GM23338 (cell line): ENCODE measurements at regions not wholly inside any gene's neighbourhood (a gene's known extent, or its start where the extent isn't known, plus 50 kb on each side); places are given as distances from the start of the nearest gene placed in this dataset.

Experiments
- CREB1 ChIP-seq: fragments of 250-450 bp; sonication (Bioruptor Pico); IDR thresholded peaks from 2 replicates; pipeline ENCODE4 v1.5.0; 2020; ENCODE audit warnings: low read depth, mild to moderate bottlenecking, moderate library complexity
- CTCF ChIP-seq, 2 experiments: fragments of 200-600 bp in 1 of 2; sonication (generic) in 1 of 2; conservative IDR thresholded peaks; 2 replicates each; pipeline versions ENCODE4 v1.5.1 to v1.6.1; 2016 to 2017; ENCODE audit warnings: antibody characterized with exemption in 2 of 2, low read depth in 2 of 2, mild to moderate bottlenecking in 2 of 2, moderate library complexity in 1 of 2
- ETS1 ChIP-seq: IDR thresholded peaks from 2 replicates; pipeline ENCODE4 v1.6.1; 2016; ENCODE audit warnings: antibody characterized with exemption
- EZH2 ChIP-seq: fragments of 200-600 bp; sonication (generic); IDR thresholded peaks from one replicate; pipeline ENCODE4 v1.8.0; 2017; ENCODE audit warnings: antibody characterized with exemption, mild to moderate bottlenecking, low read depth; ENCODE audit not compliant: unreplicated experiment
- EZH2phosphoT487 ChIP-seq: fragments of 200-600 bp; sonication (generic); IDR thresholded peaks from one replicate; pipeline ENCODE4 v1.8.1; 2018; ENCODE audit warnings: antibody characterized with exemption; ENCODE audit not compliant: unreplicated experiment
- JUNB ChIP-seq: IDR thresholded peaks from one replicate; pipeline ENCODE4 v1.6.1; 2016; ENCODE audit warnings: antibody characterized with exemption; ENCODE audit not compliant: unreplicated experiment
- NANOG ChIP-seq: IDR thresholded peaks from 2 replicates; pipeline ENCODE4 v1.6.1; 2016; ENCODE audit warnings: antibody characterized with exemption, borderline replicate concordance
- POLR2AphosphoS5 ChIP-seq: IDR thresholded peaks from 2 replicates; pipeline ENCODE4 v1.6.1; 2016; ENCODE audit warnings: antibody characterized with exemption, low read depth
- REST ChIP-seq: IDR thresholded peaks from one replicate; pipeline ENCODE4 v1.6.1; 2018; ENCODE audit warnings: antibody characterized with exemption; ENCODE audit not compliant: unreplicated experiment
- ZNF331 ChIP-seq: fragments of 250-450 bp; sonication (Bioruptor Pico); IDR thresholded peaks from 2 replicates; pipeline ENCODE4 v1.5.0; 2020; ENCODE audit warnings: low read depth, mild to moderate bottlenecking, moderate library complexity

- no peak for TF ChIP-seq POLR2AphosphoS5
- TF ChIP-seq CTCF (conservative IDR thresholded peaks at IDR 0.05; ENCODE audit: low read depth in 2 of 2), result no peak
- TF ChIP-seq EZH2phosphoT487, result no peak
- TF ChIP-seq EZH2, result no peak
- no peak for TF ChIP-seq ZNF331 (CRISPR knock-in tag)
- no peak for TF ChIP-seq REST
- no peak for TF ChIP-seq CREB1 (CRISPR knock-in tag)
- no peak for TF ChIP-seq ETS1
- no peak for TF ChIP-seq JUNB
- TF ChIP-seq NANOG, result no peak
Observed at GRCh38 chr10:80772596-80772995, 234.9 kb downstream of the SH2D4B start.
